Activated naive CD4-positive, alpha-beta T cell treated with anti-CD3 and anti-CD28 coated beads, Interleukin-2, amount 10 ng/mL, durations not matched to agents 7 days and 5 days (primary cell): ENCODE measurements at regions not wholly inside any gene's neighbourhood (a gene's known extent, or its start where the extent isn't known, plus 50 kb on each side); places are given as distances from the start of the nearest gene placed in this dataset.

Source experiments
- CTCF ChIA-PET: fragments of 350-600 bp; sonication (Branson Sonifier 250); formaldehyde crosslinking; loops from one replicate; lab custom pipeline; 2021; ENCODE audit warnings: antibody characterized with exemption; lab: Charles Lee
- DNase-seq: peaks from one replicate; pipeline ENCODE4 v3.0.0-alpha.2; 2020
- H3K27ac Mint-ChIP-seq: one replicate; pipeline ENCODE4 v1.8.0; 2021; ENCODE audit warnings: mild to moderate bottlenecking, moderate library complexity, mixed read lengths
- H3K27me3 Mint-ChIP-seq: one replicate; pipeline ENCODE4 v1.8.0; 2021; ENCODE audit warnings: mild to moderate bottlenecking, mixed read lengths
- H3K36me3 Mint-ChIP-seq: one replicate; pipeline ENCODE4 v1.8.0; 2021; ENCODE audit warnings: mixed read lengths
- H3K4me1 Mint-ChIP-seq: one replicate; pipeline ENCODE4 v1.8.0; 2021; ENCODE audit warnings: mixed read lengths
- H3K4me3 Mint-ChIP-seq: one replicate; pipeline ENCODE4 v1.8.0; 2021; ENCODE audit warnings: mild to moderate bottlenecking, moderate library complexity, mixed read lengths
- H3K9me3 Mint-ChIP-seq: one replicate; pipeline ENCODE4 v1.8.0; 2021; ENCODE audit warnings: mixed read lengths

GRCh38 chr1:61627365-61627764 lies 97.6 kb downstream of the TM2D1 start:
- Mint-ChIP-seq H3K4me3 (no peak overlapping the region), H3K9me3 (no peaks in the 10 kb centered on the region), H3K4me1 (no peaks in the 10 kb centered on the region), H3K27ac (no peak overlapping the region), H3K36me3 (no peaks in the 10 kb centered on the region), H3K27me3 (peaks cover 4% of the 10 kb centered on the region)
- CTCF ChIA-PET: no interaction called here
- DNase-seq: no peak

DNA sequence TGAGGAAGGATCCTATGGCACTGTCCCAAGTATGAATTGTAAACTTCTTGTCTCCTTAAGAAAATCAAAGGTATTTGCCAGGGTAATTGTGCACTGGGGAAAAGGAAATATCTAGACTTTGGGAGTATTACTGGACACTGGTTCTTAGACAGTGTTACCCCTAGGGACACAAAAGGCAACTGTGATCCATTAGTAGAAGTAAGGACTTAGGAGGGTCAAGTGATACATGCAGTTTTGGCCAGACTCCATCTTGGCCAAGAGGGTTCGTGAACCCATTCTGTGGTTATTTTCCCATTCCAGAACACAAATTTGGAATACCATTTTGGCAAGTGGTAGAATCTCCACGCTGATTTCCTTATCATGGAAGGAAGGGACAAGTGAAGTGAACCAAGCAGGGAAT lies 98.1 kb downstream of the TM2D1 start:
- DNase-seq: no peak
- H3K4me1 Mint-ChIP-seq: no peaks in the 10 kb centered on the region
- peaks cover 4% of the 10 kb centered on the region for H3K27me3 Mint-ChIP-seq
- no peaks in the 10 kb centered on the region for H3K36me3 Mint-ChIP-seq
- no peak overlapping the region for H3K4me3 Mint-ChIP-seq
- CTCF ChIA-PET: no interaction called here
- no peak overlapping the region for H3K27ac Mint-ChIP-seq
- H3K9me3 Mint-ChIP-seq: no peaks in the 10 kb centered on the region

DNA sequence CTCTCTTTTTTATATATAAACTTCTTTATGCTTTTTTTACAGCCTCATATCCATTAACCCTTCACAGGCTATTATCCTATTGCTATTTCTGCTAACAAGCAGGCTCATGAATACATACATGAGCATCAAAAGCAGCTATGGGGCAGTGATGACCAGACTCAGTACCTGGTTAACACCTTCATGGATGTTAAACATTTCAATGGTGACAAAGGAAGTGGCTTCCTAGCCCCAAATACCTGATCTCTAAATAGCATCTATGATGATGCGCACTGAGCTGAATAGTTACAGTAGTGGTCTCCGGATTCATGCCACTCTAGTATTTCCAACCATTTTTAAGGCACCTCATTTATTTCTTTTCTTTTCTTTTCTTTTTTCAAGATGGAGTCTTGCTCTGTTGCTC lies 101.1 kb downstream of the TM2D1 start:
- Mint-ChIP-seq H3K4me3 (no peak overlapping the region), H3K27ac (no peak overlapping the region), H3K9me3 (no peaks in the 10 kb centered on the region), H3K4me1 (no peaks in the 10 kb centered on the region), H3K27me3 (peaks cover 9% of the 10 kb centered on the region), H3K36me3 (no peaks in the 10 kb centered on the region)
- CTCF ChIA-PET: no interaction called here
- no peak for DNase-seq

GRCh38 chr1:61620536-61620935 lies 104.4 kb downstream of the TM2D1 start:
- H3K27me3 Mint-ChIP-seq: peaks cover 5% of the 10 kb centered on the region
- H3K4me3 Mint-ChIP-seq: no peak overlapping the region
- H3K36me3 Mint-ChIP-seq: no peaks in the 10 kb centered on the region
- H3K4me1 Mint-ChIP-seq: no peaks in the 10 kb centered on the region
- DNase-seq: no peak
- CTCF ChIA-PET: no interaction called here
- H3K27ac Mint-ChIP-seq: no peak overlapping the region
- no peaks in the 10 kb centered on the region for H3K9me3 Mint-ChIP-seq

GRCh38 chr1:61618755-61619154 lies 106.2 kb downstream of the TM2D1 start:
- H3K9me3 Mint-ChIP-seq: no peaks in the 10 kb centered on the region
- H3K4me3 Mint-ChIP-seq: no peak overlapping the region
- H3K4me1 Mint-ChIP-seq: no peaks in the 10 kb centered on the region
- H3K36me3 Mint-ChIP-seq: no peaks in the 10 kb centered on the region
- no peak for DNase-seq
- no peak overlapping the region for H3K27ac Mint-ChIP-seq
- H3K27me3 Mint-ChIP-seq: peaks cover 5% of the 10 kb centered on the region
- CTCF ChIA-PET: no interaction called here

DNA sequence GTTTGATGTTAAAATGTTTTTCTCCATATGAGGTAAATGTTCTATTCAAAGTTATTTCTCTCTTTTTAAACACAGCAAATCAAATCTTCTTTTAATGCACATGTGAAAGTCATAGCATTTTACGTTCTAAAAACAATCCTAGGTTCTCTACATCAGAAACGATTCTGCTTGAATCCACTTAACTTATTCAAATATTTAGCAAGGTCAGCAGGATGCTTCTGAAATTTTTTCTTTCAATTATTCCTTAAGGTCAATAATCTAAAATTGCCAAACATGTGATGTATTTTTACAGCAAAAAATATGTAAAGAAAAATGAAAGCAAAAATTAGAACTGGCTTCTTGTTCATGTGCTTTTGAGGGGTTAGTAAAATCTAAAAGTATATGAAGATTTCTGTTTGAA lies 106.7 kb downstream of the TM2D1 start:
- Mint-ChIP-seq H3K27ac (no peak overlapping the region), H3K4me1 (no peaks in the 10 kb centered on the region), H3K36me3 (no peaks in the 10 kb centered on the region), H3K27me3 (peaks cover 5% of the 10 kb centered on the region), H3K4me3 (no peak overlapping the region), H3K9me3 (no peaks in the 10 kb centered on the region)
- no peak for DNase-seq
- CTCF ChIA-PET: interaction anchor here (0.7 kb wide), 1 partner anchor 72 kb away, joined by 4 read pairs; no protein-coding TSS in a partner anchor

- no peak for DNase-seq
- no peak overlapping the region for H3K4me3 Mint-ChIP-seq
- CTCF ChIA-PET: no interaction called here
- no peaks in the 10 kb centered on the region for H3K36me3 Mint-ChIP-seq
- H3K27me3 Mint-ChIP-seq: peaks cover 5% of the 10 kb centered on the region
- no peak overlapping the region for H3K27ac Mint-ChIP-seq
- H3K4me1 Mint-ChIP-seq: no peaks in the 10 kb centered on the region
- H3K9me3 Mint-ChIP-seq: no peaks in the 10 kb centered on the region
These were observed 108.1 kb downstream of the TM2D1 start for GRCh38 chr1:61616830-61617229.

DNA sequence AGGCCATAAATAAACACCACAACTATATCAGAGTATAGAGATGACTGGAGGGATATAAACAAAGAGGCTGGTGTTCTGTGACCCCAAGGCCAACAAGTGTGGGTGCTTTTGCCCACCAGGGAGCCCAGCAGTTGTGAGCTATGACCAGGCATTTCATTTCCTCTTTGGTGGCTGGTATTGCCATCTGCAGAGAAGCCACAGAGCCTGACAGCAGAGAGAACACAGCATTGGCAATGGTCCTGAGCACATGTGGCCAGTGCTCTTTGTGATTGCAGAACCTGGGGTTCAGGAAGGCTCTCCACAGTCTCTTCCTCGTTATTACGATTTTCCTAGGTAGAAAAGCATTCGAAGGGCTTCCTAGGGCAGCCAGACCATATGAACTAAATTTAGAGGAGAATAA lies 112.3 kb downstream of the TM2D1 start:
- H3K4me1 Mint-ChIP-seq: no peaks in the 10 kb centered on the region
- CTCF ChIA-PET: interaction anchor here (0.8 kb wide), 1 partner anchor 24 kb away, joined by 3 read pairs; no protein-coding TSS in a partner anchor
- no peak overlapping the region for H3K27ac Mint-ChIP-seq
- no peak for DNase-seq
- no peak overlapping the region for H3K4me3 Mint-ChIP-seq
- H3K9me3 Mint-ChIP-seq: no peaks in the 10 kb centered on the region
- H3K36me3 Mint-ChIP-seq: no peaks in the 10 kb centered on the region
- H3K27me3 Mint-ChIP-seq: no peaks in the 10 kb centered on the region

DNA sequence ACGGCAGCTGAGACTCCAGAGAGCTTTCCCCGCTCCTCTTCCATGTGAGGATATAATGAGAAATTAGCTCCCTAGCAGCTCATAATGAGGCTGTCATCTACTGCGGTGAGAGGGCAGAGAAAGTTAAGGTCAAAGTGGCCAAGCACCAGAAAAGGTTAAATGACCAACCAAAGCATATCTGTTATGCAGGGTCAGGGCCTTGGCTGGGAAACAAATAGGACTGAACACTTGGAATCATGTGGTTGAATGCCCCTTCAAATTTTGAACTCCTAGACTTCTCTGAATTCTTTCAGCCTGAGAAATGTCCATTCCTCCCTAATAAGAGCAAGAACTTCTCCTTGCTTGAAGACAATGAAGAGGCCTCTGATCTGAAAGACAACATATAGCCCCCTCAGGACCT lies 115.9 kb downstream of the TM2D1 start:
- Mint-ChIP-seq H3K4me1 (no peaks in the 10 kb centered on the region), H3K36me3 (no peaks in the 10 kb centered on the region), H3K27ac (no peak overlapping the region), H3K4me3 (no peak overlapping the region), H3K27me3 (peaks cover 5% of the 10 kb centered on the region), H3K9me3 (no peaks in the 10 kb centered on the region)
- no peak for DNase-seq
- CTCF ChIA-PET: no interaction called here

- CTCF ChIA-PET: no interaction called here
- Mint-ChIP-seq H3K9me3 (no peaks in the 10 kb centered on the region), H3K4me3 (no peak overlapping the region), H3K36me3 (no peaks in the 10 kb centered on the region), H3K27me3 (peaks cover 5% of the 10 kb centered on the region), H3K4me1 (no peaks in the 10 kb centered on the region), H3K27ac (no peak overlapping the region)
- DNase-seq: no peak
These were observed 117.5 kb downstream of the TM2D1 start for GRCh38 chr1:61607448-61607847.

DNA sequence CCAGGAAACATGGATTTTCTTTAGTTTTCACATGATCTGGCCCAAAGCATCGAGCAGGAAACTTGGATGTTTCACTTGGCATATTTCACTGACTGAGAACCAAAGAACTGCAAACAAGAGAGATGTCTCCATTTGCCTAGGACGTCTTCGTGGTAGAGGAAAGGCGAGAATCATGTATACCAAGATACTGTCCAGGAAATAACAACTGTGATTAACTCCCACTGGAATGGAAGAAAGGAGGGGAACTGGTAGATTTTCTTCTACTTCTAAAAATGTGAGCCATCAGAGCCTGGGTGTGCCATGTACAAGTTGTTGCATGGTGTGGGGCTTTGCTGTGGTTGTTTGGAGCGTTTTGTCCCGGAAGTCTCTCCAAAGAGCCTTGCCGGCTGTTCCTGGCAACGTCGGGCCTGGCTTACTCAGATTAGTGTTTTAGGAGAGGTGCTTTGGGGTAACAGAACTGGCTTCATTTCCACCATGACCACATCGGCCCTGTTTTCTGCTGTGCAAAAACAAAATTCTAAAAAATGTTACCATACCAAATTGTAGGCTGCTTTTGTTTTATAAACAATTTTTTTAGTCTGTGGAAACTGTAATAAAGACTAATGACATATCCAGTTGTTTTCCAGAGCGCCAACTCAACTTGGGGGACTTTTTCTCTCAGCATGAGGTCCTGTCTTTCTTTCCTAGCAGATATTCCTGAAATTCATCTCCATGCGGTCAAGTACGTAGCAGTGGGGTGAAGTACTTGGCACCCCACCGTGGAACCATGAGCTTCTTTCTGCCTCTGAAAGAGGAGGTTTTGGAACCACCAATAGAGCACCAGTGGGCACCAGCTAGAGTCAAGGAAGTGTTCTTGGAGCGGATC lies 118.3 kb downstream of the TM2D1 start:
- Mint-ChIP-seq H3K4me1 (no peaks in the 10 kb centered on the region), H3K36me3 (no peaks in the 10 kb centered on the region), H3K27me3 (peaks cover 5% of the 10 kb centered on the region), H3K4me3 (no peak overlapping the region), H3K27ac (no peak overlapping the region), H3K9me3 (no peaks in the 10 kb centered on the region)
- DNase-seq: no peak
- CTCF ChIA-PET: interaction anchor here (0.6 kb wide), 1 partner anchor 401 kb away, joined by 3 read pairs; no protein-coding TSS in a partner anchor

DNA sequence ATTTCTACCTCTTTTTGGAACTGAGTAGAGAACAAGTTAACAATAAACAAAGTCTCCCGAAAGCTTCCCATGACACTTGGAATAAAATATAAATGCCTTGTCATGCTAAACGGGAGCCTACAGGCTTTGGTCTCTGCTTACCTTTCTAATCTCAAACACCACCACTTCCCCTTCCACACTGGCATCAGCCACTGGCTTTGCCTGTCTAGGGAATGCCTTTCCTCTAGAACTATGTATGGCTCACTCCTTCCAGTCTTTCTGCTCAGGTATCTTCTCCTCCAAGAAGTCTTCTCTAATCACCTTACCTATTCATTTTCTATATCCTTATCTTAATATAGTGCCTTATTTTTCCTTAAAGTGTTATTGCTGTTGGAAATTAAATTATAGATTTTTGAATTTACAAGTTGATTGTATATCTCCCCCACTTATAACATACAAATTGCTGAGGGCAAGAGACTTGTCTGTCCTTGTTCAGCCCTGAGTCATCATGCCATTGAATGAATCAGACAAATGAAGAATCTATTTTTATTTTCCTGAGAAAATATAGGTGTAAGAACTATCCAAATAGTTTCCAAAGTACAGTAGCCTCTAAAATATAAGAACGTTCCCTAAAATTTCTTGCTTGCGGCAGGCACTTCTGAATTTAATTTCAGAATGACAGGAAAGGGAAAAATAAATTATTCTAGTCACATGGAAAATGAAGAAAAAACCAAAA lies 119.2 kb downstream of the TM2D1 start:
- H3K9me3 Mint-ChIP-seq: no peaks in the 10 kb centered on the region
- no peak overlapping the region for H3K4me3 Mint-ChIP-seq
- DNase-seq: no peak
- CTCF ChIA-PET: no interaction called here
- H3K27me3 Mint-ChIP-seq: peaks cover 5% of the 10 kb centered on the region
- no peak overlapping the region for H3K27ac Mint-ChIP-seq
- no peaks in the 10 kb centered on the region for H3K4me1 Mint-ChIP-seq
- H3K36me3 Mint-ChIP-seq: no peaks in the 10 kb centered on the region

GRCh38 chr1:61604684-61605083 lies 120.3 kb downstream of the TM2D1 start:
- H3K4me3 Mint-ChIP-seq: no peak overlapping the region
- peaks cover 5% of the 10 kb centered on the region for H3K27me3 Mint-ChIP-seq
- no peak for DNase-seq
- no peaks in the 10 kb centered on the region for H3K9me3 Mint-ChIP-seq
- no peaks in the 10 kb centered on the region for H3K4me1 Mint-ChIP-seq
- no peak overlapping the region for H3K27ac Mint-ChIP-seq
- no peaks in the 10 kb centered on the region for H3K36me3 Mint-ChIP-seq
- CTCF ChIA-PET: no interaction called here

- DNase-seq: no peak
- H3K9me3 Mint-ChIP-seq: no peaks in the 10 kb centered on the region
- CTCF ChIA-PET: no interaction called here
- no peaks in the 10 kb centered on the region for H3K36me3 Mint-ChIP-seq
- no peak overlapping the region for H3K4me3 Mint-ChIP-seq
- H3K27ac Mint-ChIP-seq: no peak overlapping the region
- H3K27me3 Mint-ChIP-seq: peaks cover 5% of the 10 kb centered on the region
- H3K4me1 Mint-ChIP-seq: no peaks in the 10 kb centered on the region
These were observed 120.7 kb downstream of the TM2D1 start for GRCh38 chr1:61604261-61604660.

- H3K36me3 Mint-ChIP-seq: no peaks in the 10 kb centered on the region
These were observed 122.3 kb downstream of the TM2D1 start for GRCh38 chr1:61602663-61603062.

More at GRCh38 chr1:61602663-61603062, 122.3 kb downstream of the TM2D1 start:
- CTCF ChIA-PET: no interaction called here
- peaks cover 5% of the 10 kb centered on the region for H3K27me3 Mint-ChIP-seq
- no peak overlapping the region for H3K27ac Mint-ChIP-seq
- no peaks in the 10 kb centered on the region for H3K9me3 Mint-ChIP-seq
- no peak overlapping the region for H3K4me3 Mint-ChIP-seq
- no peak for DNase-seq
- no peaks in the 10 kb centered on the region for H3K4me1 Mint-ChIP-seq
